Memory B cell (primary cell): ENCODE measurements at regions not wholly inside any gene's neighbourhood (a gene's known extent, or its start where the extent isn't known, plus 50 kb on each side); places are given as distances from the start of the nearest gene placed in this dataset.
A peak's percentile ranks its signal among the peaks of the same experiment; 100 is the strongest.
"Not testable (repeated sequence)": the region's sequence is repeated elsewhere in the genome, so short reads cannot be mapped to it uniquely, and the experiment has no call there.

Experiments used
- ATAC-seq: fragments of 150-1000 bp; cut with Tn5 transposase; 2 replicates; pipeline ENCODE4 v1.10.0; 2021; ENCODE audit warnings: low read depth, mild to moderate bottlenecking, moderate library complexity
- DNase-seq, 2 donors: peaks; one replicate each; pipeline ENCODE4 v3.0.0; 2022; ENCODE audit warnings: low spot score in 2 of 2
- H3K27ac Mint-ChIP-seq: one replicate; pipeline ENCODE4 v1.8.0; 2022; ENCODE audit warnings: mild to moderate bottlenecking, moderate library complexity, mixed read lengths
- H3K27me3 Mint-ChIP-seq: one replicate; pipeline ENCODE4 v1.8.0; 2022; ENCODE audit warnings: mixed read lengths
- H3K36me3 Mint-ChIP-seq: one replicate; pipeline ENCODE4 v1.8.0; 2022; ENCODE audit warnings: mild to moderate bottlenecking, mixed read lengths
- H3K4me1 Mint-ChIP-seq: one replicate; pipeline ENCODE4 v1.8.0; 2022; ENCODE audit warnings: mixed read lengths
- H3K4me3 Mint-ChIP-seq: one replicate; pipeline ENCODE4 v1.8.0; 2022; ENCODE audit warnings: mild to moderate bottlenecking, moderate library complexity, mixed read lengths
- H3K9me3 Mint-ChIP-seq: one replicate; pipeline ENCODE4 v1.8.0; 2022; ENCODE audit warnings: mixed read lengths

DNA sequence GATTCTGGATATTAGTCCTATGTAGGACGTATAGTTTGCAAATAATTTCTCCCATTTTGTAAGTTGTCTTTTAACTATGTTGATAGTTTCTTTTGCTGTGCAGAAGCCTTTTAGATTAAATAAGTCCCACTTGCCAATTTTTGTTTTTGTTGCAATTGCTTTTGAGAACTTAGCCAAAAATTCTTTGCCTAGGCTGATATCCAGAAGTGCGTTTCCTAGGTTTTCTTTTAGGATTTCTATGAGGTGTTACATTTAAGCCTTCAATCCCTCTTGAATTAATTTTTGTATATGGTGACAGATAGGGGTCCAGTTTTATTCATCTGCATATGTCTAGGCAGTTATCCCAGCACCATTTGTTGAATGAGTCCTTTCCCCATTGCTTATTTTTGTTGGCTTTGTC is 264.4 kb upstream of the OR4E1 start:
- Mint-ChIP-seq H3K4me3 (no peak overlapping the region), H3K27me3 (peaks cover 4% of the 10 kb centered on the region), H3K9me3 (no peaks in the 10 kb centered on the region), H3K4me1 (no peaks in the 10 kb centered on the region), H3K36me3 (no peaks in the 10 kb centered on the region), H3K27ac (no peak overlapping the region)
- no peak for DNase-seq
- ATAC-seq: no peak

DNA sequence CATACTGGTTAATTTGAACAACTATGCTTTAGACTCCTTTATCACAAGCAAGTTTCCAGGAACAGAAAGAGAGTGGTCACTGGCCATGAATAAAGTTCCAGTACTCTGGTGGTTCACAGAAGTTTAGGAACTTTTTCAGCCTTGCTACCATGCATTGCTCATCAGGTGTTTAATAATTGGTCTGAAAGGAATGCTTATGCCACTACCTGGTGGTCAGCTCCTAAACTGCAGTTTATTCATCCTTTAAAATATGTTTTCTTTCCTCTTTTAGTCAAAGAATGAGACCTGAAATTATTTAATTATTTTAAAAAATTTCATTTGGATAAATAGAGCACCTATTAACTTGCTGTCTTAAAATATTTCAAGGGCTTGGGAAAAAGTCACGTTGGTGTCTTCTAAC is 260.1 kb upstream of the OR4E1 start:
- Mint-ChIP-seq H3K9me3 (no peaks in the 10 kb centered on the region), H3K4me3 (no peak overlapping the region), H3K36me3 (no peaks in the 10 kb centered on the region), H3K27me3 (peaks cover 1% of the 10 kb centered on the region), H3K4me1 (peaks cover 3% of the 10 kb centered on the region), H3K27ac (no peak overlapping the region)
- ATAC-seq: peak; percentile 53
- DNase-seq: peak in 1 of 2 donors; percentile 22

DNA sequence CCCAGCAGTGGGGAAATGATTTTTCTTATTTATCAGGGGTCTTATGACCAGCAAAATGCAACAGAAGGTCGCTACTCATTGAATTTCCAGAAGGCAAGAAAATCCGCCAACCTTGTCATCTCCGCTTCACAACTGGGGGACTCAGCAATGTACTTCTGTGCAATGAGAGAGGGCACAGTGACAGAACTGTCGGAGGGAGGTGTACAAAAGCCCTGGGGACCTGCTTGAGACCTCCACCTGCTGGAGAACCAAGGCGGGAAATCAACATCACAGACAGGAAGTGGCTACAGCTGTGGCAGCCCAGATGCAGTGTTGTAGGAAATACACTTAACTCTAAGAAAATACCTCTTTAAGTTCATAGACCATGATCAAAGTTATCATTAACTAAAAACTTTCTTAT is 250.9 kb upstream of the OR4E1 start:
- Mint-ChIP-seq H3K4me1 (peaks cover 26% of the 10 kb centered on the region), H3K27ac (peak overlapping the region; percentile 66), H3K4me3 (peak overlapping the region; percentile 70), H3K9me3 (no peaks in the 10 kb centered on the region), H3K27me3 (no peaks in the 10 kb centered on the region), H3K36me3 (no peaks in the 10 kb centered on the region)
- DNase-seq (peak; percentile 49 to 64), ATAC-seq (peak; percentile 86)

DNA sequence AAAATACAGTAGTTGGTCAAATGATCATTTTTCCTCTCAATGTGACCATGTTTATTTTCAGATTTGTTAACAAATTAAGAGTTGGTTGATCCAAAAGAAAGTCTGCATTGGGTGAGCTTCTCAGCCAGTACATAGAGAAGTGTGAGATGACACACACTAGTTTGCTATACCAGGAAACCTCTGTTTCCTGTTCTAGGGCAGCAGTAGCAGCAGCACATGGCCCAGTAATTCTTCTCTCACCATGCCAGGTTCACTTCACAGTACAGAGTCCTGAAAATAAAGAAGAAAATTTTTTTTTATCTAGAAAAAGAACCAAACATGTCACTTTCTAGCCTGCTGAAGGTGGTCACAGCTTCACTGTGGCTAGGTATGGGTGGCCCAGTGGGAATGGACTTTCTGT is 250.2 kb upstream of the OR4E1 start:
- Mint-ChIP-seq H3K27me3 (no peaks in the 10 kb centered on the region), H3K4me1 (peaks cover 27% of the 10 kb centered on the region), H3K9me3 (no peaks in the 10 kb centered on the region), H3K36me3 (no peaks in the 10 kb centered on the region), H3K4me3 (peak overlapping the region; percentile 70), H3K27ac (peak overlapping the region; percentile 66)
- DNase-seq (peak in 1 of 2 donors; percentile 46), ATAC-seq (peak; percentile 88)

DNA sequence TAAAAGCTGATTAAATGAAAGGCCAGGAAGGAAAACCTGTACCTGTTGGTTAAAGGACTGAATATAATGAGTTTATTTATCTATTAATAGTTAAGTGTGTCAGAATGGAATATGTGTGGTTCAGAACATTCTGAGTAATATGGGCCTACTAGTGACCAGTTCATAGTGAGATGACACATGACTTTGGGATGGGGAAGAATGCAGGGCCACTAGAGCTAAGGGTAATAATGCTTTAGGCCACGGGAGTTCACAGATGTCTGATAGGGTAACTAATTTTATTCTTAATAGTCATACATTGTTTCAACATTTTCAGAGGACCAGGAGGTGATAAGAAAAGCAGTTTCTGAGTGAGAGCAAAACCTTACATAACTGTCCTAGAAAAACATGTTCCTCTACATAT is 247.8 kb upstream of the OR4E1 start:
- ATAC-seq: no peak
- peaks cover 32% of the 10 kb centered on the region for H3K4me1 Mint-ChIP-seq

DNA sequence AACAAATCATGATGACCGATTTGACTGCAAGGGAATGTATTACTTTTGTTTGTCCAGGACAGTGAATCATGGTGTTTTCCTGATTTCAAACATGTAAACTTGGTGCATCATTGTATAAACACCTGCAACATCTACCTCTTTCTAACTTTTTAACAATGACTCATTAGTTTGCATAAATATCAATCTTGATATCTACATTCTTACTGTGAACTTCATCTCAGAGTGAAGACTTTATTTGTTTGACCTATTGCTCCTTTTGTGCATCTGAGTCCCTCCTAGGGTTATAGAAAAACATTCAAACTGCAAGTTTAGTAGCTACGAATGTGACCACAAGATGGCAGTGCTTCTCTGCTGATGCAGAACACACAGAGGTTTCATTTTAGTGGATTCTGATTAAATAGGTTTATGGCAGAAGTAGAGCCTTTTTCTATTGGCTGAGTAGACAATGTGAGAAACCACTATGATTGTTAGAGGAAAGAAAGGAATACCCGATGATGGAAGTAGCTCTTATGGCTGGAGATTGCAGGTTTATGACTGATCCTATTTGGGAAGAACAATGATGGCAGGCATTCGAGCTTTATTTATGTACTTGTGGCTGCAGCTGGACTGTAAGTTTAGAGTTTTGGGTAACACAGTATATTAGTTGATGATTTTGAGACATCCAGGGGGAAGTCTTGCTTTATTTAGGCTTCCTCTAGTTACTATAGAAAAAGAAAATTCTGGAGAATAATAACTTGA is 244.2 kb upstream of the OR4E1 start:
- DNase-seq (peak; percentile 40 to 57), ATAC-seq (peak; percentile 79)
- H3K9me3 Mint-ChIP-seq: no peaks in the 10 kb centered on the region
- H3K27me3 Mint-ChIP-seq: no peaks in the 10 kb centered on the region
- peak overlapping the region; percentile 67 for H3K4me3 Mint-ChIP-seq
- H3K27ac Mint-ChIP-seq: no peak overlapping the region
- no peaks in the 10 kb centered on the region for H3K36me3 Mint-ChIP-seq
- H3K4me1 Mint-ChIP-seq: peaks cover 14% of the 10 kb centered on the region

More for the DNA sequence above, 247.8 kb upstream of the OR4E1 start:
- Mint-ChIP-seq H3K9me3 (no peaks in the 10 kb centered on the region), H3K36me3 (no peaks in the 10 kb centered on the region), H3K27me3 (no peaks in the 10 kb centered on the region), H3K4me3 (no peak overlapping the region), H3K27ac (no peak overlapping the region)
- no peak for DNase-seq

DNA sequence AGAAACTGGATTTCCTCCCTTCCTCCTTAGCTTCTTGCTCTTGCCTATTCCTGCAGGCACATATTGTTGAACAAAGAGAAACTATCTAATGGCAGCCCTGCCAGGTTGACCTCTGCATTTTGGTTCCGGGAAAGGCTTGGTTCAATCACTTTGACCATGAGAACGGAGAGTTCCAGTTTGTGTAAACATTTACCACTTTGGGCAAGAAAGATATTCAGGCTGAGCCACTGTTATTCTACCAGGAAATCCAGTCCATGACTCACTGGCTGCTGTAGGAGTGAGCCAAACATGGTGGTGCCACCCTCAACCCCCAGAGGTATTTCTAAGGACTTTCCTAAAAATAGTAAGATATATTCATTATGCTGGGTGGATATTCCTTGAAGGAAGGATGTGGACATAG is 242.2 kb upstream of the OR4E1 start:
- no peak for DNase-seq
- peaks cover 11% of the 10 kb centered on the region for H3K4me1 Mint-ChIP-seq

DNA sequence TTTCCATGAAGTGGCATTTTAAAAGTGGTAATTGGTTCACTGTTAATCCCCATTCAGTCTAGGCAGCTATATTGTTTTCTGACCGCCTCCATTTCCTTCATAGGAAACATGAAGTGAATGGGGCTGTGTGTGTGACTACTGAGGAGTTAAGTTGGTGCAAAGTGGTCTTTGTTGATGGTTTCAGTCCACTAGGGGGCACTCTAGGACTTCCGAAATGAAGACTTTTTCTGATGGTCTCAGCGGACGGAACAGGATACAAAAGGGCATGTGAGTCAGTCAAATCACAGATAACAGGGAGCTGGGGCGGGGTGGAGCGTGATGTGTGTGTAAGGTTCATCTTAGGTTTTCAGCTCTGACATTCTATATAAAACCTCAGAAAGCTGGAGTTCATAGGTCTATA is 240.1 kb upstream of the OR4E1 start:
- ATAC-seq: peak; percentile 84
- Mint-ChIP-seq H3K4me3 (no peak overlapping the region), H3K27me3 (peaks cover 5% of the 10 kb centered on the region), H3K4me1 (peaks cover 8% of the 10 kb centered on the region), H3K27ac (no peak overlapping the region), H3K36me3 (no peaks in the 10 kb centered on the region), H3K9me3 (no peaks in the 10 kb centered on the region)
- DNase-seq: peak; percentile 67 to 76

More for the DNA sequence above, 242.2 kb upstream of the OR4E1 start:
- no peak for ATAC-seq
- H3K4me3 Mint-ChIP-seq: no peak overlapping the region
- H3K36me3 Mint-ChIP-seq: no peaks in the 10 kb centered on the region
- H3K27me3 Mint-ChIP-seq: peaks cover 2% of the 10 kb centered on the region
- H3K27ac Mint-ChIP-seq: no peak overlapping the region
- H3K9me3 Mint-ChIP-seq: no peaks in the 10 kb centered on the region

DNA sequence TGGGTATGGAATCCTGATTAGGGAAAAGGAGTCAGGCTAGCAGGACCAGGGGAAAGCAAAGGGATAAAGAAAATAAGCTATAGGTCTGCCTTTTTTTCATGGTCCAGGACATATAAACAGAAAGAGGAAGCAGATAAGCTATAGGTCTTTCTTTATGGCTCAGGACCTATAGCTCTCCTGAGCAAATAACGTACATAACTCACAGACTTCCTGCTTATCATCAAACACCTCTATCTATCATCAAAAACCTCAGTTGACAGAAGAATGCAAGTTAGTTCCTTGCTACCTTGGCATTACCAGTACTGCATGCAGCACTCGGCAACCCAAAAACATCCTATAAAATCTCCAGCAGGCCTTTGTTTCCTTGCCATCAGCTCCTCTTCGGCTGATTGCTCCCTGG is 238.7 kb upstream of the OR4E1 start:
- ATAC-seq (no peak), DNase-seq (no peak)
- H3K9me3 Mint-ChIP-seq: no peaks in the 10 kb centered on the region
- peaks cover 4% of the 10 kb centered on the region for H3K4me1 Mint-ChIP-seq
- peaks cover 9% of the 10 kb centered on the region for H3K27me3 Mint-ChIP-seq
- H3K27ac Mint-ChIP-seq: no peak overlapping the region
- no peak overlapping the region for H3K4me3 Mint-ChIP-seq
- no peaks in the 10 kb centered on the region for H3K36me3 Mint-ChIP-seq

DNA sequence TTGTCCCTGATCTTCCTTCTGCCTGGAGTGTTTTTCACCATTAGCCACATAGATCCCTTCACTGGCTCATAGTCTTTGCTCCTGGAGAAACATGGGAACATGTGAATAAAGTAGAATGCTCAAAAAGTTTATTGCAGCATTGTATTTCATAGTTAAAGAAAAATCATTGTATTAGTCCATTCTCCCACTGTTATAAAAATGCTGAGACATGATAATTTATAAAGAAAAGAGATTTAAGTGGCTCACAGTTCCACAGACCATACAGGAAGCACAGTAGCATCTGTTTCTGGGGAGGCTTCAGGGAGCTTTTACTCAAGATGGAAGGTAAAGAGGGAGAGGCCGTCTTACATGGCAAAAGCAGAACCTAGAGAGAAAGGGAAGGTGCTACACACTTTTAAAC is 238.3 kb upstream of the OR4E1 start:
- H3K4me1 Mint-ChIP-seq: peaks cover 4% of the 10 kb centered on the region
- no peak for DNase-seq
- no peaks in the 10 kb centered on the region for H3K36me3 Mint-ChIP-seq
- H3K27ac Mint-ChIP-seq: no peak overlapping the region
- H3K27me3 Mint-ChIP-seq: peaks cover 11% of the 10 kb centered on the region
- no peak for ATAC-seq
- no peak overlapping the region for H3K4me3 Mint-ChIP-seq
- H3K9me3 Mint-ChIP-seq: no peaks in the 10 kb centered on the region

DNA sequence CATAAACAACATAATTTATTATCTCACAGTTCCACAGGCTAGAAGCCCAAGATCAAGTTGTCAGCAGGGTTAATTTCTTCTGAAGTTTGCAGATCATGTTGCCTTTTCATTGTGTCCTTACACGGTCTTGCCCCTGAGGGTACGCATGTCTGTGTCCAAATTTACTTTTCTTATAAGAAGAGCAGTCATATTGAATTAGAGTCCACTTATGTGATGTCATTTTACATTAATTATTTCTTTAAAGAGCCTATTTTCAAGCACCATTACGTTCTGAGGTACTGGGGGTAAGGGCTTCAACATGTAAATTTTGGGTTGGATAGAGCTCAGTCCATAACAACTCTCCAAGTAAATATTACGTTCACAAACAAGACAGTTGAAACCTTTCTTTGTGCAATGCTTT is 236.6 kb upstream of the OR4E1 start:
- peaks cover 13% of the 10 kb centered on the region for H3K27me3 Mint-ChIP-seq

DNA sequence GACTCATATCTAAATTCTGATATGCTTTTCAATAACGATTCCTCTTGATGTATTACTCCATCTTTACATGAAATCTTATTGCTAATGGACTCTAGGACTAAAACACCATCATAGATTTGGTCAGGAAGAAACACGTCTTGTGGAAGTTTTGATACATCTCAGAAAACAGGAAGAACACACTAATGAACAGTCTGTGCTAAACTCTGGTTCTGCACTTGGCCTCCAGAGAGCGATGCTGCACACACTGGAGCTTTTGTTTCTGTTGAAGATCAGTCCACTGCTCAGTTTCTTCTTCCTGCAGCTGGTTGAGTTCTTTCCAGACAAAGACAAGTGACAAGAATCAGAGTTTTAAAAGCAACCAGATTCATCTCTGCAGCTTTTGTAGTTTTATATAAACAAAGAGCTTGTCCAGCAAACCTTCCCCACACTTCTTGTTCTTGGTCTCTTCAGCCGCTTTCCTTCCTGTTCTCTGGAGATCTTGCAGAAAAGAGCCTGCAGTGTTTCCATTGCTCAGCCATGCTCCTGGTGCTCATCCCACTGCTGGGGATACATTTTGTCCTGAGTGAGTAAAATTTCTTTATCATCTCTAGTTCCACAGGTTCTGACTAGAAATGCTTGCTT is 229.1 kb upstream of the OR4E1 start:
- peaks cover 4% of the 10 kb centered on the region for H3K4me1 Mint-ChIP-seq
- DNase-seq: no peak
- H3K4me3 Mint-ChIP-seq: peak overlapping the region; percentile 11

More for the DNA sequence above, 236.6 kb upstream of the OR4E1 start:
- Mint-ChIP-seq H3K27ac (no peak overlapping the region), H3K36me3 (no peaks in the 10 kb centered on the region), H3K4me3 (no peak overlapping the region), H3K9me3 (no peaks in the 10 kb centered on the region), H3K4me1 (peaks cover 4% of the 10 kb centered on the region)
- DNase-seq (no peak), ATAC-seq (no peak)

DNA sequence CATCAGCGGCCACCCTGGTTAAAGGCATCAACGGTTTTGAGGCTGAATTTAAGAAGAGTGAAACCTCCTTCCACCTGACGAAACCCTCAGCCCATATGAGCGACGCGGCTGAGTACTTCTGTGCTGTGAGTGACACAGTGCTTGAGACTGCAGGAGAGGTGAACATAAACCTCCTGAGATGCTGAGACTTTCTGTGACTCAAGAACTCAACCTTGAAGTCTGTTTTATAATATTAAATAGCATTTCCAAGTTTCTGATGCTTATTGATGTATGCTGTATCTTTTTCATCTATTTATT is 221.2 kb upstream of the OR4E1 start:
- not testable (repeated sequence) for H3K4me1 Mint-ChIP-seq, H3K27ac Mint-ChIP-seq, DNase-seq, H3K36me3 Mint-ChIP-seq, H3K4me3 Mint-ChIP-seq, H3K9me3 Mint-ChIP-seq
- ATAC-seq: peak; percentile 31
- H3K27me3 Mint-ChIP-seq: peaks cover 10% of the 10 kb centered on the region

More for the DNA sequence above, 229.1 kb upstream of the OR4E1 start:
- ATAC-seq: peak; percentile 74
- Mint-ChIP-seq H3K27me3 (peaks cover 7% of the 10 kb centered on the region), H3K36me3 (no peaks in the 10 kb centered on the region), H3K27ac (no peak overlapping the region), H3K9me3 (peaks cover 3% of the 10 kb centered on the region)

DNA sequence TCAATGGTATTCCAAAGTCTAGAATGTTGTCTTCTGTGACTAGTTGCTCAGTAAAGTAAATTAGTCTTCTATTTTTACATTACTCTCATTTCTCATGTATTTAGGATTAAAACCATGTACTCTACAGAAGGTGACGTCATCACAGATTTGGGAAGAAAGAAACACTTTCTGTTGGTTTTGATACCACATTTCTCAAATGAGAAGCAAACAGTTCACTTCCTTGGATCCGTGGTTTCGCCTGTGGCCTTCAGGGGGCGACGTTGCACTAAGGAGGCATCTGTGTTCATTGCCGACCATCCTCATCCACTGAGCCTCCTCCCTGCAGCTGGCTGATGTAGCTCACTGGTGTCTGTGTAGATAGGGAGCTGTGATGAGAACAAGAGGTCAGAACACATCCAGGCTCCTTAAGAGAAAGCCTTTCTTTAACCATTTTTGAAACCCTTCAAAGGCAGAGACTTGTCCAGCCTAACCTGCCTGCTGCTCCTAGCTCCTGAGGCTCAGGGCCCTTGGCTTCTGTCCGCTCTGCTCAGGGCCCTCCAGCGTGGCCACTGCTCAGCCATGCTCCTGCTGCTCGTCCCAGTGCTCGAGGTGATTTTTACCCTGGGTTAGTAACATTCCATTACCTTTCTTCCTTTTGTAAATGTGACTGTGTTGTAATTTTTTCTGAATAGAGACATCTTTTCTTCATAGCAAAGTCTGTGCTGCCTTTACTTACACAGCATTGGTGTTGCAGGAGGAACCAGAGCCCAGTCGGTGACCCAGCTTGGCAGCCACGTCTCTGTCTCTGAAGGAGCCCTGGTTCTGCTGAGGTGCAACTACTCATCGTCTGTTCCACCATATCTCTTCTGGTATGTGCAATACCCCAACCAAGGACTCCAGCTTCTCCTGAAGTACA is 220.6 kb upstream of the OR4E1 start:
- no peak for DNase-seq
- H3K27me3 Mint-ChIP-seq: peaks cover 10% of the 10 kb centered on the region
- H3K4me3 Mint-ChIP-seq: no peak overlapping the region
- H3K4me1 Mint-ChIP-seq: peaks cover 3% of the 10 kb centered on the region
- H3K36me3 Mint-ChIP-seq: no peaks in the 10 kb centered on the region
- no peaks in the 10 kb centered on the region for H3K9me3 Mint-ChIP-seq
- no peak overlapping the region for H3K27ac Mint-ChIP-seq
- ATAC-seq: peak; percentile 42
